ENCODE measurements at regions not wholly inside any gene's neighbourhood (a gene's known extent, or its start where the extent isn't known, plus 50 kb on each side); places are given as distances from the start of the nearest gene placed in this dataset.

GRCh38 chr17:15893658-15894024 lies 51.3 kb upstream of the ADORA2B start:
- TF ChIP-seq, protein P1, sequence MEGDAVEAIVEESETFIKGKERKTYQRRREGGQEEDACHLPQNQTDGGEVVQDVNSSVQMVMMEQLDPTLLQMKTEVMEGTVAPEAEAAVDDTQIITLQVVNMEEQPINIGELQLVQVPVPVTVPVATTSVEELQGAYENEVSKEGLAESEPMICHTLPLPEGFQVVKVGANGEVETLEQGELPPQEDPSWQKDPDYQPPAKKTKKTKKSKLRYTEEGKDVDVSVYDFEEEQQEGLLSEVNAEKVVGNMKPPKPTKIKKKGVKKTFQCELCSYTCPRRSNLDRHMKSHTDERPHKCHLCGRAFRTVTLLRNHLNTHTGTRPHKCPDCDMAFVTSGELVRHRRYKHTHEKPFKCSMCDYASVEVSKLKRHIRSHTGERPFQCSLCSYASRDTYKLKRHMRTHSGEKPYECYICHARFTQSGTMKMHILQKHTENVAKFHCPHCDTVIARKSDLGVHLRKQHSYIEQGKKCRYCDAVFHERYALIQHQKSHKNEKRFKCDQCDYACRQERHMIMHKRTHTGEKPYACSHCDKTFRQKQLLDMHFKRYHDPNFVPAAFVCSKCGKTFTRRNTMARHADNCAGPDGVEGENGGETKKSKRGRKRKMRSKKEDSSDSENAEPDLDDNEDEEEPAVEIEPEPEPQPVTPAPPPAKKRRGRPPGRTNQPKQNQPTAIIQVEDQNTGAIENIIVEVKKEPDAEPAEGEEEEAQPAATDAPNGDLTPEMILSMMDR (IDR thresholded peaks at IDR 0.05; ENCODE audit: low read depth, low read length): no peak
- TF ChIP-seq EZH2phosphoT487 (IDR thresholded peaks at IDR 0.05; ENCODE audit: low read depth): no peak

All from OCI-LY3 (cell line).